ENCODE measurements at regions not wholly inside any gene's neighbourhood (a gene's known extent, or its start where the extent isn't known, plus 50 kb on each side); places are given as distances from the start of the nearest gene placed in this dataset.

DNA sequence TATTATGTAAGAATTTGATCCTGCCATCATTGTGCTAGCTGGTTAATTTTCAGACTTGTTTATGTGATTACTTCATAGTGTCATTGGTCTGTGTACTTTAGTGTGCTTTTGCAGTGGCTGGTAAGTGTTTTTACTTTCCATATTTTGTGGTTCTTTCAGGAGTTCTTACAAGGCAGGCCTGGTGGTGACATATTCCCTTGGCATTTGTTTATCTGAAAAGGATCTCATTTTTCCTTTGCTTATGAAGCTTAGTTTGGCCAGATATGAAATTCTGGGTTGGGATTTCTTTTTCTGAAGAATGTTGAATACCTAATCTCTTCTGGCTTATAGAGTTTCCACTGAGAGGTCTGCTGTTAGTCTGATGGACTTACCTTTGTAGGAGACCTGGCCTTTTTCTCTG is 72.8 kb upstream of the MC4R start:
- DNase-seq = no peak

DNA sequence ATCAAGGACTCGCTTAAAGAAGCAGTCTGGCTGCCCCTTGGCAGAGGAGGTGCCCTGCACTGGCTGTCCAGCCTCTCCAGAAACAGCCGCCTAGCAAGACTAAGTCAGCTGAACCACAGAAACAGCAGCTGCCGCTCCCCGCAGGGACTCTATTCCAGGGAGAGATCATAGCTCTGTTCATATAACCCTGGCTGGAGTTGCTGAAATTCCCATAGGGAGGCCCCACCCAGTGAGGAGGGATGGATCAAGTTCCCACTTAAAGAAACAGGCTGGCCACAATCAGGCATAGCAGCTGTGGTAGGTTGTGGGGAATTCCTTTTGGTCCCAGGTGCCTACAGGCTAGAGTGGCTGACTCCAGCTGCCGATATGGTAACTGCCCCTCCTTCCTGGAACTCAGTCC is 74.2 kb upstream of the MC4R start:
- DNase-seq = no peak

DNA sequence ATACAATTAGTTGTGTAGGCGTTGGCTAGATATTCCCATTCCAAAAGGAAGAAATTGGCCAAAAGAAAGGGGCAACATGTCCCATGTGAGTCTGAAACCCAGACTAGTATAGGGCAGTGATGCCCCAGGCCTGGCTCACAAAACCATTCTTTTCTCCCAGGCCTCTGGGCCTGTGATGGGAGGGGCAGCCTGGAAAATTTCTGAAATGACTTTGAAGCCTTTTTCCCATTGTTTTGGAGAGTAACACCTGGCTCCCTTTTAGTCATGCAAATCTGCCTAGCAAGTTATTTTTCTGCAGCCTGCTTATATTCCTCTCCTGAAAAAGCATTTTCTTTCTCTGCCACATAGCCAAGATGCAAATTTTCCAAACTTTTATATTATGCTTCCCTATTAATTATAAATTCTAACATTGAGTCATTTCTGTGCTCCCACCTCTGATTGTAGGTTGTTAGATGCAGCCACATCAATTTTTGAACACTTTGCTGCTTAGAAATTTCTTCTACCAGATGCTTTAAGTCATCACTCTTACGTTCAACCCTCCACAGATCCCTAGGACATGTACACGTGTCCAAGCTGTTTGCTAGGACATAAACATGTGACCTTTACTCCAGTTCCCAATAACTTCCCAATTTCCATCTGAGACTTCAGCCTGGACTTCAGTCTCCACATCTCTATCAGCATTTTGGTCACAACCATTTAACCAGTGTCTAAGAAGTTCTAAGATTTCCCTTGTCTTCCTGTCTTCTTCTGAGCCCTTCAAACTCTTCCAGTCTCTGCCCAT is 76.1 kb upstream of the MC4R start:
- DNase-seq = no peak

DNA sequence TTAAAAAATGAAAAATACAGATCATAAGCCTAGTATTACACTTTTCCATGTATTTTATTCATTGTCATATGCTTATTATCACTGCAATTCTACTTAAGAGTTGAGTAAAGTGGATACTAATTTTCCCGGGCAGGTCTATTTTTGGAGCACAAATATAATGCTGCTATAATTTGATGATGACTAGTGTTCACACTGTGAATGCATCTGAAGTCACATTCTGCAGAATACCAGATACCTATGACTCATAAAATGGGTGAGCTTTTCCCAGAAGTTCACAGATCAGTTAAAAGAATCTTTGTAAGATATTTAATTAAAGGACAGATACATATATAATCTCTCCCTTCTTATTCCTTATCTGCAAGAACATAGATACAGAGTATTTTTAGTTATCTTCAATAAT is 79.8 kb upstream of the MC4R start:
- DNase-seq = no peak

DNA sequence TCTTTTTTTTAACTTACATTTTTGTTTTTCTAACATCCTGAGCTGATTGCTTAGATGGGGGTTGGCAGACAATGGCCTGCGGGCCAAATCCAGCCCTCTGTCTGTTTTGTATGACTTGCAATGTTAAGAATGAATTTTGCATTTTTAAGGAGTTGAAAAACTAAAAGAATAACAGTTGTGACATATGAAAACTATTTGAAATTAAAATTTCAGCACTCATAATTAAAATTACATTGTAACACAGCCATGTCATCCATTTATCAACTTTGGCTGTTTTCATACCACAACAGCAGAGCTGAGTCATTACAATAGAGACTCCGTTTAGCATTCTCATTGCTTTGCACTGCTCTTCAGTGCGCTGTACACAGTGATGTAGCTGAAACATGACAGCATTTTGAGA is 94.1 kb upstream of the MC4R start:
- DNase-seq = no peak

DNA sequence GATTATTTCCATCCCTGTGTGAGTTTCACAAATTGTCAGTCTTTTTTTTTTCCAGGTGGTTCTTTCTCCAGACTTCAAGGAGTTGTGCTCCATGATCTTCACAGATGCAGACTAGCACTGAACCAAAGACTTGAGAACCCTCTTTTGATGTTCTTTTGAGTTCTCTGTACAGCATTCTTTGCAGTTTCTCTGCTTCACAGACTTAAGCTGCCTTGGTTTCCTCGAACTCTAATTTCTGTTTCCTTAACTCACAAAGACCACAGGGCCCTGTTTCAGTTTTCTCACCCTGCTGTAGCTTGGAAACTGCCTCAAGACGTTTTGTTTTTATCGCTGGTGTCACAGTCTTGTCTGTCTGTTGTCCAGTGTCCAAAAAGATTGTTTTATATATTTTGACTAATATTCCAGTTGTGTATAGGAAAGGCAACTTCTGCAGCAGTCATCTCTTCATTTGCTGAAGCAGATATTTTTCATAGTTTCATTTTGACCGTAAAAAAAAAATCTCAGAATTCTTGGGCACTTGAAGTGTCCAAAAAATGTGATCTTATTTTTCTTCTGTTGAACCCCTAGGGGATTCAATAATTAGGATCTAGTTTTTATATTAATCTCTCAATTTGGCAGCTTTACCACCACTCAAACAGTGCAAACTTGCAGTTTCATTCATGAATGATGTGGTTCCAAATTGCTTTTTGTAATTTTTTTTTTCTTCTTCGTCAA is 97.0 kb upstream of the MC4R start:
- no peak for DNase-seq

DNA sequence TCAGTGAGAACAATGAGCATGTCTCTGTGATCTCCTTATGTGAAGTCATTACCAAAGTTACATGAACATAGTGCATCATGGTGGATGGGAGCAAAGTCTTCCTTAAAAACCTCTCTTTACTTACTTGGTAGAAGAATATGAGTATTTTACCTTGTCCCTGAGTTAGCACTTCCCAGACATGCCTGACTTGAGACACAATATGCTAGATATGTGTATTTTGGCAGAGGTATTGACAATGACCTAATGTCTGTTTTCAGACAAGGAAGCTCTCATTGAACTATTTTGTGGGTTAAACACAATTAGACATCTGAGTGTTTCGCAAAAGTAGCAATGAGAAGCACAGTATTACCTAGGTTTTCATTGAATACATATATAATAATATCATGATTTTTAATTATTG is 99.1 kb upstream of the MC4R start:
- DNase-seq = no peak

DNA sequence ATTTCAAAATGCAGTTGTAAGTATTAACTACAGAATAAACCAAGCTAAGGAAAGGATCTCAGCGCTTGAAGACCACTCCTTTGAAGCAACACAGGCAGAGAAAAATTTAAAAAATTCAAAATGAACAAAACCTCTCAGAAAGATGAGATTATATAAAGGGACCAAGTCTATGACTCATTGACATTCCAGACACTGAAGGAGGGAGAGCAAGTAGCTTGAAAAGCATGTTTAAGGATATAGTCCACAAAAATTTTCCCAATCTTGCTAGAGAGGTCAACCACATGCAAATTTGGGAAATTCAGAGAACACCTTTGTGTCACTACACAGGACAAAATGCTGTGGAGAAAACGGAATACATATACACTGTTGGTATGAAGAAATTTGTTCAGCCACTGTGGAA is 112.6 kb upstream of the MC4R start:
- no peak for DNase-seq

DNA sequence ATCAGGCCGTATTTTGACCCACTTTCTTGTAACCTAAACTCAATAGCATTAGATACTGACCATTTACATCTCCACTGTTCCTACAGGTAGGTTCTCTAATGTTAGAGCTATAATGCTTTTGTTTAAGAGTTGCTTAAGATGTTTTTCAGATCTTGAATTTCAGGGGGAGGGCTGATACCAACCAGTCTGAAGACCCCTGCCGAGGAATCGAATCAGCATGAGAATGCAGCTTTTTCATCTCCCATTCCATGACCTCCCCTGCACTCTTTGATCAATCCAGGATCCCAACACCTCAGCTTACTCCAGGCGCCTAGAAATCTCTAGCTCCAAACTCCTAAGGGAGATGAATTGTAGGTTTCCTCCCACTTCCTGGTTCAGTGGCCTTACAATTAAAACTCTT is 120.5 kb upstream of the MC4R start:
- DNase-seq = no peak

DNA sequence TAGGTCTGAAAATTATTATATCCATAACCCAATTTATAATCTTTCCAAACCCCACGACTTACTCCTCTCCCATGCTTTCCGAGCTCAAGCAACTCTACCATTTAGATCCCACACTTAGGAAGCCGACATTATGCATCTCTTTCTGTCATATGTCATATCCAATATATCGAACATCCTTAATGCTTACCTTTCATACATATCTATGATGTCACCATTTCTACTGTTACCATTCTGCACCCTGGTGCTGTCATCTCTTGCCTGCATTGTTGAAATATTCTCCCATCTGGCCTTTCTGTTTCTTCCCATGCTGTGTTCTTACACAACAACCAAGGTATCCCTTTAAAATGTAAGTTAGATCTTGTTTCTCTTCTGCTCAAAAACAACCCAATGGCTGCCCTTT is 127.1 kb upstream of the MC4R start:
- no peak for DNase-seq

DNA sequence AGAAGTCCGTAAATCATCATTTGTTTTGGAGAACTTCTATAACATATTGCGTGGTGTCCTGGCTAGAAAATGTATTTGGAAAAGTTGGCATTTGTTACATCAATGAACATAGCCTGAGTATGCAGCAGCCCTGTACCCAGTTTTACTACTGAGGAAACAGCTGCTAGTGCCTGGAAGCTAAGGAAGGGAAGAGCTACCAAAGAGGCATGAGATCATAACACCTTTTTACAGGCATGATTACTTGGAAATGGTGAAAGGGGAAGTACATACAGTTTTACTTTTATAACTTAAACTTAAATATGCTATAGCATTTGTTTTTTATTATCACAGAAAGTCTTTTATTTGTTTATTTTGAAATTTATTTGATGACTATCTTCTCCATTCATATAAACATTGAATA is 128.4 kb upstream of the MC4R start:
- no peak for DNase-seq

DNA sequence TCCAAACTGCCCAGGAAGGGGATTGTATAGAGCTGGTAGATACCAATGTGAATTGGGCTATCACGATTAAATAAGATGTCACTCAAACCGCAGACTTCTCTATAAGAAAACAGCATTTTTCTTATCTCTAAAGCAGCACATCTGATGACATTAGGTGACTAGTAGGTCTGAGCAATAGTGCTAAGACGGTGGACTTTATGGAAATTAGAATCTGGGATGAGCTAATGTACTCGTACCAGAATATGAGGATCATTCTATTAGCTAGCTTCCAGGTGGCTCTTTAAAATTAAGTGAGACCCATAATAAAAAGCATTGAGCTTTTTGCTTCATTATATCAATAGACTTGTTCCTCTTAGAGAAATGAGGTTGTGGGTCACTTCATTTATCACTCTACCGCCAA is 130.0 kb upstream of the MC4R start:
- no peak for DNase-seq

DNA sequence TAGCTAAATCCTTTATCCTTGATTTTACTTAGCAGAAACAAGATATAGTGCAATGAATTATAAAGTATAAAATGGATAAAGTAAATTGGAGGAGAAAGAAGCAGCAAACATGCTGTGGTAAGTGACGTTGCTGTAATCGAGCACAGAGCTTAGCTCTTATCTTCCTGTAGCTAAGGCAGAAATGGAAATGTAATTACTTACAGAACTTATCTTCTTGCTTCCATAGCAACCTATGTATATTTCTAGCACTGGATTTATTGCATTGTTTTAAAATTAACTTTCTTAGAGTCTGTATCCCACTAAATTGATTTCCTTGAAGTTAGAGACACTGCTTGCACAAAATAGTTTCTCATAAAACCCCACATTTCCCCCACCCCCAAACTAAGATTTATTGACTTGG is 130.6 kb upstream of the MC4R start:
- DNase-seq = no peak

DNA sequence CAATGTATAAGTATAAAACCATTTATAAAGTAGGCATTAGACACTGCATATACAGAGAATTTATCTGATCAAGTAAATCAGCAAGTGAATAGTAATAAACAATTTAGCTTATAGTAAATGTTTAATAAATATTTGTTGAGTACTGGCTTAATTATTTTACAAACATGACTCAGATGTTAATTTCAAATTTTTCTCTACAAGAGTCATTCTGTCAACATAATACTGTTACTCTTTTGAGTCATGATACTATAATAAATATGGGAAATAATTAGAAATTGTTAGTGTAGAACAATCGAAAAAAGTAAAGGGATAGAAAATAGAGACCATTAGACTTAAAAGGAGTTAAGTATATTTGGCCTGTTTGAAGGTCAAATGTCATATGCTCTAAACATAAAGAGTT is 133.6 kb upstream of the MC4R start:
- no peak for DNase-seq

DNA sequence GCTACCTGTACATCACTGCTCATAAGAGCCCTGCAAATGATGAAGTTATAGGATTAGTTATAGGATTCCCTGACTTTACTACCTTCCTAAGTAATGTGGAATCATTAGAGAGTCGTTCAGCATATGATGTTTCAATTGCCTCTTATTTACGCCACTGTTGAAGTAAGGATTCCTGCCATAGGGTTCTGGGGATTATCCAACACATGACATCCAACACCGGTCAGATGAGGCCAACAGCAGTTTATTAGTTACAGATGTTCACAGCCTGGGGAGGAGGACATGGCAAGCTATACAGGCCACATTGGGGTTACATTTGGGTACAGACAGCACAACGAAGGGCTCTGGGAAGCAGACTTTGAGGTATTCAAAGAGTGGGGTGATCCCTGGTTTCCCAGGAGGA is 134.1 kb upstream of the MC4R start:
- DNase-seq = no peak

DNA sequence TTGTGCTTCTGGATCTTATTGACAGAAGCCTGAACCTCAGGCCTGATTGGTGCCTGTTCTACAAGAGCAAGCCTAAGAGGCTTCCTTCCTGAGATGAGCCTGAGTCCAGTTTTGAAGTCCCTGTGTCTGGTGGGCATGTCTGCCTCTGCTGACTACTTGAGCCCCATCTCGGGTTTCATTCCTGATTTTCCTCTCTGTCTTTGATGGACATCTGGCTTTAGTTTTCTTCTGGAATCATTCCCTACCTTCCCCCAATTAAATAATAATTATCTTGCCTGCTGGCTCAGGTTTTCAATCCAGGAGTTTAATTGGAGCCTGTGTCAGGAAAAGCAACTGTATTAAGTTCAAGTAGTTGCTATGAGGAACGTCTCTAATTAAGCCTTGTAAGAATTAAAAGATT is 135.5 kb upstream of the MC4R start:
- DNase-seq = no peak

DNA sequence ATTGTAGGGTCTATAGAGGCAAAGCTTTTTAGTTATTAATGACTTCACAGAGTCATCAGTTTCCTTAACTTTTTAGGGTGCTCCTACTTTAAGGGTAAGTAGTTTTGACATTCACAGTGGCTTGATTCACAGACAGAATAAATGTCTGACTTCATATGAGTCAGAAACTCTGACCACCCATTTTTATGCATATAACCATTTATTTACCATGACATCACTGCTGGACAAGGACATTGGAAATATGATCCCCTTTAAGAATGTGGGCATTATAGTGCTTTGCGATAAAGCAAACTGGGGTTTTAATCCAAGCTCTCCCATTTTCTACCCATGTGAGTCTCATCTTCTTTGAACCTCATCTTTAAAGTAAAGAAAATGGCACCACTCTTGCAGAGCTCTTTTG is 162.0 kb upstream of the MC4R start:
- DNase-seq = no peak

DNA sequence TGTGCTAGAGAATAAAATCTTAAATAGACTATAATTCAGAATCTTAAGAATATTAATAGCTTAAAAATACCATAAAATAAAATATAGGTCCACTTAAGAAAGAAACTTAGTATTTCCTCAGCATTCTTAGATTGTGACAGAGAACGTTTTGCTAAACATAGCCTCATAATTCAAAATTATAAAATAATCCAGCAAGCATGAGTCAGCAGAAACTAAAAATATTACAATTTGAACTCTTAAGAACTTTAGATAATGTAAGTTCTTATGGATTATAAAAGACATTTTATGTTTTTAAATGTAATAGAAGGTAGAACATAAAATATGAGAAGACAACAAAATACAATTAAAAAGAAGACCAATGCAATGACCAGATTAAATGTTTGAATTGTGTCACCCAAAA is 164.5 kb upstream of the MC4R start:
- DNase-seq = no peak

DNA sequence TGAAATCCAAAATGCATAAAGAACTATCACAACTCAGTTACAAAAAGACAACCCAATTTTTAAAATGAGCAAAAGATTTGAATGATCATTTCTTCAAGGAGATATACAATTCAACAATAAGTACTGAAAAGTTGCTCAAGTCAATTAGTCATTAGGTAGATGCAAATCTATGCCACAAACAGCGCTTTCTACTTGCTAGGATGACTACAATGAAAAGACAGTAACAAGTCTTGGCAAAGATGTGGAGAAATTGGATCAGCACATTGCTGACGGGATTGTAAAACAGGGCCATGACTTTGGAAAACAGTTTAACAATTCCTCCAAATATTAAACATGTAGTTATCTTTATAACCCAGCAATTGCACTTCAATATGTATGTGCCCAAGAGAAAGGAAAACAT is 166.3 kb upstream of the MC4R start:
- DNase-seq = no peak

DNA sequence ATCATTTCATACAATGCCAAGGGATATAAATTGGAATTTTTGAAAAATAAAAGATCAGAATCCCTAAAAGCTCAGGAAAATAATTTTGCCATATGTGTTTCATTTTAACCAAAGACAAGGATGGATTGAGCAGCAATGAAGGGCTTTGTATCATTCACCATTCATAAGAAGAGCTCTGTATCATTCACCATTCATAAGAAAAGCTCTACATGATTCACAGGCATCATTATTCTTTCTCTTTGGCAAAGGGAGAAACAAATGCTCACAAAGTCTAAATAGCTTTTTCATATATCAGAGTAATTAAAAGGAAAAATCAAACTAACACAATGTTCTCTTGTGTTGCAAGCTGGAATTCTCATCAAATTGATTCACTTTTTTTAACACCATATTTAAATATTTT is 169.1 kb upstream of the MC4R start:
- no peak for DNase-seq

DNA sequence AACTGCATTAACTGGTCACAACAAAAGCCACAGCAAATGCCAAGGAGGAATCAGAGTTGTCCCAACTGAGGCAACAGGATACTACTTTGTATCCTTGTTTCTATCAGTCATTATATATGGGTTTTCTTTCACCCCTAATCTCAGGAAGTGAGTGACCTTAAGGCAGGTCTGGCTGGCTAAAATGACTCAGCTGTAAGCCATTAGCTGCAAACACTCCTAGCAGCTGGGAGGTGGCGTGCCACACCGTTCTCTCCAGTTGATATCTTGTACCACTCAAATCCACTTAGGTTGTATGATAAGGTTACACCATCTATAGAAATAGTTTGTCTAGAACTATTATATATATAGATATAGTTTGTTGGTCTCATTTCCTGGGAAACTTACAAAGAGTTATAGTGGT is 171.1 kb upstream of the MC4R start:
- DNase-seq = no peak

DNA sequence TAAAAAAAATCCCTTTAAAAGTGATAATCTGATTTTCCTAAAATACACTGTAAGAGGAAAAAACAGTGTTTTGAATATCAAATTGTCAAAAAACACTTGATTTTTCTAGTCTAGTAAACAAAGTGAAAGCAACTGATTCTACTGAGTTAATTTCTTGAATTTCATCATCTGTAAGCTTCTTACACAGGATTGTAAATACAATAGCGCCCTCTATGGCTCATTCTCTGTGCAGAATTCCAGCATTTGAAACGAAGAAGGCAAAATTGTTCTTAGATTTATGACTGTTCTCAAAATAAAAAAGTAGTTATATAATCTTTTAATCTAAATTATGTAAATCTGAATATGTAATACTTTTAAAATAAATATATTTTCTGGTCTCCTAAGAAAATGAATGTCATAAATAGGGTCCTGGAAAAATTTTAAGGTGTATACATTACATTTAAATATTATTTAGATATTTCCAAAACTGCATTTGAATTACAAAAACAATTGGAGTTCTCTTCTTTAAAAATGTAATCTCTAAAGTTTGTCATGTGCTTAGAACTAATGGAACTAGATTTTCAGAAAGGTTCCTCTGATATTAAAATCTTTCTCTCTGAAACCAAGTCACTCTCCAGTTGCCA is 176.9 kb upstream of the MC4R start:
- no peak for DNase-seq

DNA sequence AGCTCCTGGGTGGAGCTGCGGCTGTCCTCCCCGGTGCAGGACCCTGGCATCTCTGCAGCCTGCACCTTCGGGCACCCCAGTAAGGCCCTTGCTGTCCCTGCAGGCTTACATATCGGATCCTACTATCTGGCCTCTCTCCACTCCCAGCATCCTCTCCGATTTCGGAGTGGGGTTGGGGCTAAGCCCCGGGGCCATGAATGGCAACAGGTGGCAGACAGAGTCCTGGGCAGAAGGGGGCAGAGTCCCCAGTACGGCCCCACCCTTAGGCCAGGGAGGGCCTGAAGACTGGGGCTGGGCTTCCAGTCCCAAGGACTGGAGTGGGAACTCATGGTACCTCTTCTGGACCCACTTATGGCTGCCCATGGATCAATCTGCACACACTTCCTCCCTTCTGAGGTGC is 180.4 kb upstream of the MC4R start:
- no peak for DNase-seq

DNA sequence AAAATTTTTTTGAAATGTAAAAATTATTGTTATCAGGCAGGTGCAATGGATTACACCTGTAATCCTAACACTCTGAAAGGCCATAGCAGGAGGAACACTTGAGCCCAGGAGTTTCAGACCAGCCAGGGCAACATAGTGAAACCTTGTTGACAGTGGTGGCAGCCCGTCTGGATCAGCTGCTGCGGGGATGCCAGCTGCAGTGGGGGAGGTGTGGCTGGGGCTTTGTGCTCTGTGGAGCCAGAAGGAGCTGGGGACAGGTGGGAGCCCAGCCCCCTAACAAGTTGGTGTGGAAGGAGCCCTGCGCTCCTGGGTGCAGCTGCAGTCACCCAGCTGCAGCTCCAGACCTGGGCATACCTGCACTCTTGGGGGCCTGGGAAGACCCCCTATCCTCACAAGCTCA is 182.4 kb upstream of the MC4R start:
- DNase-seq = no peak

DNA sequence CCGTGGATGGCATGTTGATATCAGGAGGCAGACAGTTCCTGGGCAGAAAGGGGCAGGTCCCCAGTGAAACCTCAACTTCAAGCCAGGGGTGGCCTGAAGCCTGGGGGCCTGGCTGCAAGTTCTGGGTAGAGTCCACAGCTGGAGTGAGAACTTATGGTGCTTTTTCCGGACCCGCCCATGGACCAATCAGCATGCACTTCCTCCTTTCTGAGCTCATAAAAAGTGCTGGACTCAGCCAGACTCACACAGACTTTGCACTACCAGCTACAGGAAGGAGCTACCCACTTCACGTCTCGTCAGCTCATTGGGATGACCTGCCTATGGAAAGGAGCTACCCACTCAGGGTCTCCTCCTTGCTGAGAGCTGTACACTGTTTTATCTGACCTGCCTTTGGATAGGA is 183.1 kb upstream of the MC4R start:
- no peak for DNase-seq
